Endodermal cell (in vitro differentiated cells): ENCODE measurements at regions not wholly inside any gene's neighbourhood (a gene's known extent, or its start where the extent isn't known, plus 50 kb on each side); places are given as distances from the start of the nearest gene placed in this dataset.

Source experiments
- DNase-seq: peaks from one replicate; pipeline ENCODE4 v3.0.0-alpha.2; 2017
- H3K27ac ChIP-seq: 2 replicates; pipeline ENCODE4 v1.5.1; 2013; ENCODE audit warnings: mild to moderate bottlenecking, low read depth, low read length, moderate library complexity
- H3K27me3 ChIP-seq: 2 replicates; pipeline ENCODE4 v1.6.1; 2013; ENCODE audit warnings: mild to moderate bottlenecking, low read length, moderate library complexity; ENCODE audit not compliant: insufficient read depth, control insufficient read depth, poor library complexity, severe bottlenecking
- H3K36me3 ChIP-seq: 2 replicates; pipeline ENCODE4 v1.7.0; 2013; ENCODE audit warnings: mild to moderate bottlenecking, low read length, moderate library complexity; ENCODE audit not compliant: control insufficient read depth, insufficient read depth
- H3K4me1 ChIP-seq: one replicate; pipeline ENCODE4 v1.7.0; 2013; ENCODE audit warnings: low read length; ENCODE audit not compliant: control insufficient read depth, insufficient read depth
- H3K4me3 ChIP-seq: 2 replicates; pipeline ENCODE4 v1.5.1; 2013; ENCODE audit warnings: mild to moderate bottlenecking, low read length, moderate library complexity
- H3K9ac ChIP-seq: 2 replicates; pipeline ENCODE4 v1.6.1; 2013; ENCODE audit warnings: mild to moderate bottlenecking, low read length, moderate library complexity; ENCODE audit not compliant: poor library complexity, severe bottlenecking; ENCODE audit errors: extremely low read depth
- H3K9me3 ChIP-seq: 2 replicates; pipeline ENCODE4 v1.6.1; 2013; ENCODE audit warnings: mild to moderate bottlenecking, low read length, moderate library complexity; ENCODE audit not compliant: control insufficient read depth
- H3K27ac Mint-ChIP-seq: 2 replicates; pipeline ENCODE4 v1.8.0; 2020; ENCODE audit warnings: mixed read lengths
- H3K27me3 Mint-ChIP-seq: 2 replicates; pipeline ENCODE4 v1.8.0; 2021; ENCODE audit warnings: mild to moderate bottlenecking, mixed read lengths; ENCODE audit not compliant: insufficient read depth
- H3K36me3 Mint-ChIP-seq: 2 replicates; pipeline ENCODE4 v1.8.0; 2020; ENCODE audit warnings: low read depth, mixed read lengths
- H3K4me1 Mint-ChIP-seq: 2 replicates; pipeline ENCODE4 v1.8.0; 2020; ENCODE audit warnings: mixed read lengths
- H3K4me3 Mint-ChIP-seq: 2 replicates; pipeline ENCODE4 v1.8.0; 2020; ENCODE audit warnings: mild to moderate bottlenecking, moderate library complexity, mixed read lengths
- H3K9me3 Mint-ChIP-seq: 2 replicates; pipeline ENCODE4 v1.8.0; 2020; ENCODE audit warnings: mild to moderate bottlenecking, mixed read lengths
- WGBS, 2 experiments: methylation state at CpG; one replicate each; pipeline versions ENCODE4 v1.1.5 to v1.1.7; 2013; ENCODE audit warnings: missing lambda C conversion rate in 2 of 2, mixed read lengths in 1 of 2; ENCODE audit not compliant: insufficient coverage in 1 of 2, insufficient read length in 1 of 2; 5-methylcytosine and 5-hydroxymethylcytosine counted together
- TF ChIP-seq, protein P1 (sequence below): fragments of 200-600 bp; sonication (generic); conservative IDR thresholded peaks from 2 replicates; pipeline ENCODE4 v1.5.0; 2021; ENCODE audit warnings: antibody characterized with exemption, mild to moderate bottlenecking

DNA sequence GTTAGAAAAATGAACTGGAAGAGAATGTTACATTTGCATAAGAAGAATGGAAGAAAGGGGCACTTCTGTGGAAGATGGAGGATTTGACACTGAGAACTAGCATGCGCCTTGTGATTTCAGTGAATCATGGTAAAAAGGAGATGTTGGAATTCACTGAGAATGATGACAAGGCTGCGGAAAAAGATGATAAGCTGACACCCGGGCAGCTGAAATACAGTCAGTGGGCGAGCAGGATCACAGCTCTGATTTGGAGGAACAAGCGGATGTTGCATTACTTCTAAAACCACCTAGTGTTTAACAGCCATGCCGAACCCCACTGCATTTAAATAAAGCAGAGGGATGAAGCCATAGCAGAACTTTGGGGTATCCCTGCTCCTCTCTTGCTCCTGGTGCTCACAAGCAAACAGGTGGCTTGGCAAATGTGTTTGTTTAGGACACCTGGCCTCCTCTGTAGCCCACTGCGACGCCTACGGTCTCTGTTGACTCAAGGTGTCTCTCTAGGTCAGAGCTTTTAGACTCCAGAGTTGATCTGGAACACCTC lies 134.9 kb downstream of the NDUFA10 start:
- Histone ChIP-seq H3K4me1 (no peaks in the 10 kb centered on the region), H3K4me3 (no peak overlapping the region), H3K27me3 (no peaks in the 10 kb centered on the region), H3K36me3 (no peaks in the 10 kb centered on the region), H3K9me3 (peaks cover 8% of the 10 kb centered on the region), H3K27ac (no peak overlapping the region), H3K9ac (no peak overlapping the region)
- no peaks in the 10 kb centered on the region for H3K4me1 Mint-ChIP-seq
- peak; percentile 9 for DNase-seq
- H3K27ac Mint-ChIP-seq = no peak overlapping the region
- TF ChIP-seq, protein P1, sequence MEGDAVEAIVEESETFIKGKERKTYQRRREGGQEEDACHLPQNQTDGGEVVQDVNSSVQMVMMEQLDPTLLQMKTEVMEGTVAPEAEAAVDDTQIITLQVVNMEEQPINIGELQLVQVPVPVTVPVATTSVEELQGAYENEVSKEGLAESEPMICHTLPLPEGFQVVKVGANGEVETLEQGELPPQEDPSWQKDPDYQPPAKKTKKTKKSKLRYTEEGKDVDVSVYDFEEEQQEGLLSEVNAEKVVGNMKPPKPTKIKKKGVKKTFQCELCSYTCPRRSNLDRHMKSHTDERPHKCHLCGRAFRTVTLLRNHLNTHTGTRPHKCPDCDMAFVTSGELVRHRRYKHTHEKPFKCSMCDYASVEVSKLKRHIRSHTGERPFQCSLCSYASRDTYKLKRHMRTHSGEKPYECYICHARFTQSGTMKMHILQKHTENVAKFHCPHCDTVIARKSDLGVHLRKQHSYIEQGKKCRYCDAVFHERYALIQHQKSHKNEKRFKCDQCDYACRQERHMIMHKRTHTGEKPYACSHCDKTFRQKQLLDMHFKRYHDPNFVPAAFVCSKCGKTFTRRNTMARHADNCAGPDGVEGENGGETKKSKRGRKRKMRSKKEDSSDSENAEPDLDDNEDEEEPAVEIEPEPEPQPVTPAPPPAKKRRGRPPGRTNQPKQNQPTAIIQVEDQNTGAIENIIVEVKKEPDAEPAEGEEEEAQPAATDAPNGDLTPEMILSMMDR = no peak
- H3K27me3 Mint-ChIP-seq = peaks cover 8% of the 10 kb centered on the region
- H3K9me3 Mint-ChIP-seq = peaks cover 14% of the 10 kb centered on the region
- H3K4me3 Mint-ChIP-seq = no peak overlapping the region
- WGBS, 2 experiments = 96 to 98% methylated on average over 9 of the region's 9 CpGs
- no peaks in the 10 kb centered on the region for H3K36me3 Mint-ChIP-seq

DNA sequence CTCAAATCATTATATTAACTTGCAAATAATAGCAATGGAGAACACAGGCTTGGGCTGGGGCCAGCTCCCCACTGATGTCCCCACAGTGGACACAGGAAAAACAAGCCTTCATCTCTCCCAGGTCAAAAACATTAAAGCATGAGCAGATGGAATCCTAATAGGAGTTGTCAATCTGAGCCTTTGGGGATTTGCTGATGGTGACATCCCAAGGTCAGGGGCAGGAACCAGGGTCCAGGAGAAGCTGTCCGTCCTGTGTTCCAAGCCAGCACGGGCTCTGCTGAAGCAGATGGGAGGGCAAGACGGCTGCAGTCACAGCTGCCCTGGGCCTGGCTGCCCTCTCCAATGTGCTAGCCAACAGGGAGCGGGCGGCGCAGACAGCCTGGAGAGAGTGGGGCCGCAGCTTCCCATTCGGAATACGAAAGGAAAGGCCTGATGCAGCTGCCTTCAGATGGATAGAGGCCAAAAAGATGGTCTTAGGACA lies 135.5 kb downstream of the NDUFA10 start:
- TF ChIP-seq, protein P1 = no peak
- Histone ChIP-seq H3K9me3 (peaks cover 13% of the 10 kb centered on the region), H3K9ac (no peak overlapping the region), H3K36me3 (no peaks in the 10 kb centered on the region), H3K4me3 (no peak overlapping the region), H3K27me3 (no peaks in the 10 kb centered on the region), H3K4me1 (no peaks in the 10 kb centered on the region), H3K27ac (no peak overlapping the region)
- peak; percentile 41 for DNase-seq
- peaks cover 7% of the 10 kb centered on the region for H3K27me3 Mint-ChIP-seq
- H3K4me3 Mint-ChIP-seq = no peak overlapping the region
- no peaks in the 10 kb centered on the region for H3K4me1 Mint-ChIP-seq
- H3K9me3 Mint-ChIP-seq = peaks cover 20% of the 10 kb centered on the region
- H3K27ac Mint-ChIP-seq = no peak overlapping the region
- WGBS, 2 experiments = 89% methylated on average over 7 to 9 of the region's 9 CpGs
- no peaks in the 10 kb centered on the region for H3K36me3 Mint-ChIP-seq

DNA sequence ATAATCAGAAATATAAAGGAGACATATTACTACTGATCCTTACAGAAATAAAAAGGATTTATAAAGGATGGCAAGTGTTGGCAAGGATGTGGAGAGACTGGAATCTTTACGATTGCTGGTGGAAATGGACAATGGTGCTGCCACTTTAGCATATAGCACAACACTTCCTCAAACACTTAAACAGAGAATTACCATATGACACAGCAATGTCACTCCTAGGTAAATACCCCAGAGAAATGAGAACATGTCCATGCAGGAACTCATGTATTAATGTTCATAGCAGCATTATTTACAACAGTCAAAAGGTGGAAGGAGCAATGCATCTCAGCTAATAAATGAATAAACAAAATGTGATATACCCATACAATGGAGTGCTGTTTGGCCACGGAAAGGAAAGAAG lies 137.5 kb downstream of the NDUFA10 start:
- H3K9me3 ChIP-seq = peaks cover 19% of the 10 kb centered on the region
- TF ChIP-seq, protein P1 = no peak
- H3K27ac Mint-ChIP-seq = no peak overlapping the region
- no peaks in the 10 kb centered on the region for H3K4me1 ChIP-seq
- H3K4me3 ChIP-seq = no peak overlapping the region
- H3K27me3 Mint-ChIP-seq = peaks cover 1% of the 10 kb centered on the region
- H3K36me3 Mint-ChIP-seq = no peaks in the 10 kb centered on the region
- peaks cover 31% of the 10 kb centered on the region for H3K9me3 Mint-ChIP-seq
- WGBS, 2 experiments = 94% methylated on average over 2 of the region's 2 CpGs; no CpG with 5 or more reads in 1 of the 2 experiments
- no peak overlapping the region for H3K9ac ChIP-seq
- no peaks in the 10 kb centered on the region for H3K27me3 ChIP-seq
- no peaks in the 10 kb centered on the region for H3K36me3 ChIP-seq
- no peak overlapping the region for H3K4me3 Mint-ChIP-seq
- no peaks in the 10 kb centered on the region for H3K4me1 Mint-ChIP-seq
- no peak for DNase-seq
- H3K27ac ChIP-seq = no peak overlapping the region
